ENCODE measurements at regions not wholly inside any gene's neighbourhood (a gene's known extent, or its start where the extent isn't known, plus 50 kb on each side); places are given as distances from the start of the nearest gene placed in this dataset.

GRCh38 chr7:17485904-17486303 lies 187.5 kb downstream of the AHR start:
- DNase-seq, result no peak

GRCh38 chr7:17486835-17487234 lies 188.4 kb downstream of the AHR start:
- DNase-seq, result no peak

- DNase-seq, result no peak
These were observed 188.9 kb downstream of the AHR start for GRCh38 chr7:17487343-17487742.

DNA sequence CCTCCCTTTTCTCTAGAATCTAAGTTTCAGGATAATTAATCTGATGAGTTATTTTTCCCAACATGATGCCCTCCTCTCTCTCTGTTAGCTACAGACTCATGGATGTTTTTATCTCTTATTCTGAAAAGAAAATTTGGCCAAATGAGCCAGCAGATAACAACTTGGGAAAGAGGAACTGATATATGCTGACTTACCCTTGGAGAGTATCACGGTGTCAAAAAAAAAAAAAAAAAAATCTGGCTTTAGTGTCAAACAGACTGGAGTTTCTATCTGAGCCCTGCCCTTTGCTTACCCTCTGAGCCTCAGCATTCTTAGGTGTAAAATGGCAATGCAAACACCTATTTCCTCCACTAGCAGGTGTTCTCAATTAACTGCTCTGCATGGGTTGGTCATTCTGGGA lies 190.4 kb downstream of the AHR start:
- DNase-seq, result no peak

DNA sequence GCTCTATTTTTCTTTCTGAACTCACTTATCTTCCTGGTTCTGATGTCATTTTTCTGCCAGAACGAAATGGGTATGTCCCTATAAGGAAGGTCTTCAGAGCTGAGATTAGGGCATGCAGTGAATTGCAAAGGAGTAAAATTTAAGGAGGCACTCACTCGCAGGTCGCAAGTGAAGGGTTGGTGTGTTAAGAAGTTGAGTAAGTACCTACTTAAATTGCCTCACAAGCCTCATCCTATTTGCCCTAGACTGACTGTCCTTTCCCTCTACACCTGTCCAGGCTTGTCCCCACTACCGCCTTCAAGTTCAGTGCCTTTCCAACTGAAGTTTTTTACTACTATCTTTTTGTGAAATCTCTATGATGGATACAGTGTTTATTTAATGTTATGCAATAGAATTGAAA lies 191.5 kb downstream of the AHR start:
- DNase-seq, result no peak

DNA sequence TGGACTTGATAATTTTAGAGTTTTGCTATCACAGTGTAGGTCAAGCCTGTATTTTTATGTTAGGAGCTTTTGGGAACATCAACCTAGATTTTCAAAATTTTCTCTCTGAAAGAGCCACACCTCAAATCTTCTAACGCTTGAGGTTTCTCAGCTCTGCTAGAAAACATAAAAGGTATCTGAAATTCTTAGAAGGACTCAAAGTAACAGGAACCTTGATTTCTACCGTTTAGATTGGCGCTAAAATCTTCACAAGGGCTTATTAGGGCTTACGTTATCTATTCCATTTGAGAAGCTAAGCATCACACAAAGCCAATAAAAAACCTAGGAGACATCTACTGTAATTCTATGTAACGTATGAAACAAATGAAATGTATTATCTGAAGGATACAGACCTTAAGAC lies 192.4 kb downstream of the AHR start:
- DNase-seq, result no peak

GRCh38 chr7:17492437-17492836 lies 194.0 kb downstream of the AHR start:
- no peak for DNase-seq

DNA sequence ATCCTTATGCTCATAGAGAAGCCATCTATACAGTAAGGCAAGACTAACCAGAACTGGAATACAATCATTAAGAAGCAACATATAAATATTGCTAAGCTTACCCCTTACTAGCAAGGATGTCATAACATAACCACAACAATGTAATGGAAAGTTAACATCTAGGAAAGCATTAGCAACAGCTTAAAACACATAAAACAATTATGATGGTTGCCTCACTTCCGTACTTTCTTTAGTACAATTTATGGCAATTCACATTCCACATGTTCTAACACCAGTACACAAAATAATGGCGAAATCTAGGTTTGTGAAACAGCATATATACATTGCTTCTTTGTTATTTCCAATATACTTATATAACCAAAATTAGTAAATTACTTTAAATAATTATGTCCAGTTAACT lies 195.0 kb downstream of the AHR start:
- DNase-seq, result no peak

DNA sequence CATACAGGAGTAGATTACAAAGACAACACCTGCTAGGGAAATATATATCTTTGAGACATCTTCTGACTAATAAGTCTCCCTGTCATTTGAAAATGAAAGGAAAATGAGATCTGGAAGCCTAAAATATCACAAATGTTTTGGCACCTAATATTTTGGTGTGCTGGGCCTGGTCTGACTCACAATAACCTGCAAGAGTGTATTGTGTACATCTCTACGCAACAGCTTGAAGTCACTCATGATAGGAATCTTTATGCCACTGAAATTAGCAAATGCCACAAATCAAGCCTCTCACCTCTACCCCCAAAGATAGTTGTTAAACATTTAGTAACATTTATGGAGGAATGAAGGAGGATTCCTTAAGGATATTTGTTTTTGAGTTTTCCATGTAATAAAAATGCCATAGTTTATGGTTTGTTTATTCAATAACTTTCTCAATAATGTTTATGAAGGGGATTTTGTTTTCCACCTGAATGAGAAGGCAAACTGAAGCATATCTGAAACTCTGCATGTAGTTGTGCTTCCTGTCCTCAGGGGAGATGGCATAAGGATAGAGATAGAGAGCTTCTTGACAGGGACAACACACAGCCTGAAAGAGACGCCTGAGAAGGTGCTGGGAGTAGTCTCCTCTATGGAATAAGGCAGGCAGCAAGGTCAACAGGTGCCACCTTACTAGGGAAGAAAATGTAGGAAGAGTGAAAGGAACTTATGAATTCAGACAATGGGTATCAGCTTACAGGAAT lies 197.4 kb downstream of the AHR start:
- DNase-seq, result no peak

GRCh38 chr7:17497136-17497535 lies 198.7 kb downstream of the AHR start:
- DNase-seq, result no peak

DNA sequence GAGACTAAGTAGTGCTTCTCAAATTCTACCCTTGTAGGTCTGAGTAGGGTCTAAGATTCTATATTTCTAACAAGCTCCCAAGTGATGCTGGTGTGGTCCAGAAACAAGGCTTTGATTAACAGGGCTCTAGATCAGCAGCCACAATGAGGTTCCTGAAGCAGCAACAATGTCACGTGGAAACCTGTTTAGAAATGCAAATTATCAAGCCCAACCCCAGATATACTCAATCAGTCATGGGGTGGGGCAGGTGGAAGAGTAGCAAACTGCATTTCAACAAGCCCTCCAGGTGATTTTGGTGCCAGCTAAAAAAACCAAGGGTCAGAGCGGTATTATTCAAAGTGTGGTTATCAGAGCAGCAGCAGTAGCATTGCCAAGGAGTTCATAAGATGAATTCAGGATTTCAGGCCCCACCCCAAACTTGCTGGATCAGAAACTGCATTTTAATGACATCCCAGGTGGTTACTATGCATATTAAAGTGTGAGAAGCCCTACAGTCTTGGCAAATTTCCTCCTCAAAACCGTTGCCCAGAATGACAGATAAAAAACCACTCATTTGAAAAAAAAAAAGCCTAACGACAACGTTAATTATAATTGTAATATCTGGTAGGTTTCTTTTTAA lies 199.2 kb downstream of the AHR start:
- no peak for DNase-seq

- no peak for DNase-seq
These were observed 199.8 kb downstream of the AHR start for GRCh38 chr7:17498230-17498629.

- no peak for DNase-seq
These were observed 202.3 kb downstream of the AHR start for GRCh38 chr7:17500736-17501135.

- DNase-seq, result no peak
These were observed 203.2 kb downstream of the AHR start for GRCh38 chr7:17501441-17502212.

GRCh38 chr7:17502213-17503060 lies 204.0 kb downstream of the AHR start:
- DNase-seq, result no peak

DNA sequence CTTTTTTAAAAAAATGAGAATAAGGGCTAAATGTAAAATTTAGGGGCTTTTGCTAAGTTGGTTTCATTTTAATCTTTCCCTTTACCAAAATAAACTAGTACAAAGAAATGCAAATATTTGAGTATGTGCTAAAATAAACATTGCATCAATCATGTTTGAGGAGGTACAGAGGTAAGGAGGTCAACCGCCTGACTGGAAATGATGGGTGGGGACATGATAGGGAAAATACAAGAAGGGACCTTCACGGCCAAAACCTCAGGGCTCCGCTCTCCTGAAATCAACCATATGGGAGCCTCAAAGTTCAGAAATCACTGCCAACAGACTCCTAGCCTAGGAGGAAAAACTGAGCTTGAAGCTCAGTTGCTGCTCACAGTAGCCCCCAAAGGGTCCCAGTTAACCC lies 207.6 kb downstream of the AHR start:
- DNase-seq, result no peak

DNA sequence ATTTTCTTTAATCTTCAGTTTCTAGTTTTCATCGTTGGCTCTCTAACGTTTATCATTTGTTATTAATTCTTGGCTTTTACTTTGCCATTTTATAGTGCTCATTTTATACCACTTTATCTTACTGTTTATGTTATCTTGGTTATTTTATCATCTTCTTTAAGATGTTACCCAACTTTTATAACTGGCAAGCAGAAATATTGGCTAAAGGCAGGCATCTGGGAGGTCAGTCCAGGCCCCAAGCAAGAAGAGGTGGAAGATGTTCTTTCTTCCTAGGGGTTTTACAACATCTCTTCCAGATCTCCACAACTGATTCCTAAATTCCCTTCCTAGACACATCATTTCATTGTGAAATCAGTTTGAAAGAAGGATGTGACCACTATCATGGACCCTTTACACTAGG lies 208.1 kb downstream of the AHR start:
- no peak for DNase-seq

DNA sequence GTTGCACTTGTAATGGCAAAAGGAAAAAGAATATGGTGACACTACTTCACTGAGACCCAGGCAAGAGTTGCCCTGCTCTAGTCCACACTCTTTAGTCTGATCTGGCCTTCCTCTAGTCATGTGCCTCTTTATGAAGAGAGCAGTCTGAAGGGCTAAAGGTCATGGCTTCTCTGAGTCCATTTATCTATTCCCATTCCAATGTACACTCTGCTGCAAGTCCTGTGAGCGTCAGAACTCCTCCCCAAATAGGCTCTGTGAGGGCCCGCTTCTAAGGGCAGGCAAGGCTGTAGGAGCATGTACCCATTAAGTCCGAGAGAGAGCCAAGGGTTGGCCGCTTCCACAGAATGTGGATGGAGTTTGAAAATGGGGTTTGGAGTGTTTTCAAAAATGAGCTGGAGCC lies 209.3 kb downstream of the AHR start:
- no peak for DNase-seq

- DNase-seq, result no peak
These were observed 213.8 kb downstream of the AHR start for GRCh38 chr7:17512181-17512675.

DNA sequence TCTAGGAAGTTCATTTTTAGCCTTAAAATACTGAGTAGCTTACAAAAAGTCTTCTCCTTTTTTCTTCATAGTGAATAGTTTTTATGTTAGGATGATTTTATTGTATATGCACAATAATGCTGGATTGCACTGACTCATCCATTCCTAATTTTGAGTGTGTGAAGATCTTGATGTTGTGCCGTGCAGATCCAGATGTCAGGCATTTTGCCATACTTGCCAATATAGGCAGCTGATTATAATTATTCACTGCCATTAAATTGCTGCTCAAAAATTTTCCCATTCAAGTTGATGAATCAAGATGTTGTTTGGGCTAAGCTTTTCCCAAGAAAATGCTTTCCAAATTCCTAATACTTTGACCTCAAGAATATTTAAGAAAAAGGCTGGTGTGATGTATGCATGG lies 218.3 kb downstream of the AHR start:
- DNase-seq, result no peak

GRCh38 chr7:17520941-17521340 lies 222.5 kb downstream of the AHR start:
- no peak for DNase-seq

DNA sequence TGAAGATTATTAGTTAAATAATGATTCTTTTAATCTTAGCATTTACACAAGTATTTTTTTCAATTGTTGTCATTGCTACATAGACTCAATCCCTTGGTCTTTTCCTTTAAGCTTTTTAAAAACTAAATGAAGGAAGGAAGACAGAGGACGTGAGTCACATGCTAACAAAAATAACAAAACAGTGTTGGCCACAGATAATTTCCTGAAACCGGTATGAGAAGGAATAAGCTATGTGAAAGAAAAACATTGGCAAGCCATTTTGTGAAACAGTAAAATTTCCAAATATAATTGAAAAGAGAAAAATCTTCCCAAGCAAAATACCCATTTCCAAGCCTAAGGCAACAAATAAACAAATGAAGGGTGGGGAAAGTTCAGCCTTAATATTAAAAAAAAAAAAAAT lies 223.0 kb downstream of the AHR start:
- DNase-seq, result no peak

Data from stimulated activated CD4-positive, alpha-beta T cell treated with anti-CD3 and anti-CD28 coated beads, Interleukin-4, amount 100 ng/mL, for 24 hours (primary cell).